ENCODE measurements at regions not wholly inside any gene's neighbourhood (a gene's known extent, or its start where the extent isn't known, plus 50 kb on each side); places are given as distances from the start of the nearest gene placed in this dataset.

DNA sequence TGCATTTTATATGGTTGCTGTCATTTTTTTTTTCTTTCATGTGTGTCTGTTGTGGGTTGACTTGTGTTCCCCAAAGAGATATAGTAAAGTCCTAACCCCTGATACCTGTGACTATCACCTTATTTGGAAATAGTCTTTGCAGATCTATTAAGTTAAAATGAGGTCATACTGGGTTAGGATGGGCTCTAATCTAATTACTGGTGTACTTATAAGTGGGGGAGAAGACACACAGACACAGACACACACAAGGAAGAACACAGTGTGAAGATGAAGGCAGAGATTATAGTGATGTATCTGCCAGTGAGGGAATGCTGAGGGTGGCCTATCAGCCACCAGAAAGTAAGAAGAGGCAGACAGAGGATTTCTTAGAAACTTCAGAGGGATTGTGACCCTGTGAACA lies 318.4 kb upstream of the ATP2B1 start:
- TF ChIP-seq, protein P1, sequence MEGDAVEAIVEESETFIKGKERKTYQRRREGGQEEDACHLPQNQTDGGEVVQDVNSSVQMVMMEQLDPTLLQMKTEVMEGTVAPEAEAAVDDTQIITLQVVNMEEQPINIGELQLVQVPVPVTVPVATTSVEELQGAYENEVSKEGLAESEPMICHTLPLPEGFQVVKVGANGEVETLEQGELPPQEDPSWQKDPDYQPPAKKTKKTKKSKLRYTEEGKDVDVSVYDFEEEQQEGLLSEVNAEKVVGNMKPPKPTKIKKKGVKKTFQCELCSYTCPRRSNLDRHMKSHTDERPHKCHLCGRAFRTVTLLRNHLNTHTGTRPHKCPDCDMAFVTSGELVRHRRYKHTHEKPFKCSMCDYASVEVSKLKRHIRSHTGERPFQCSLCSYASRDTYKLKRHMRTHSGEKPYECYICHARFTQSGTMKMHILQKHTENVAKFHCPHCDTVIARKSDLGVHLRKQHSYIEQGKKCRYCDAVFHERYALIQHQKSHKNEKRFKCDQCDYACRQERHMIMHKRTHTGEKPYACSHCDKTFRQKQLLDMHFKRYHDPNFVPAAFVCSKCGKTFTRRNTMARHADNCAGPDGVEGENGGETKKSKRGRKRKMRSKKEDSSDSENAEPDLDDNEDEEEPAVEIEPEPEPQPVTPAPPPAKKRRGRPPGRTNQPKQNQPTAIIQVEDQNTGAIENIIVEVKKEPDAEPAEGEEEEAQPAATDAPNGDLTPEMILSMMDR (IDR thresholded peaks at IDR 0.05) = no peak
- TF ChIP-seq POLR2A (IDR thresholded peaks at IDR 0.05) (no peak), POLR2AphosphoS5 (IDR thresholded peaks at IDR 0.05) (no peak), EP300 (IDR thresholded peaks at IDR 0.05) (no peak)

Measured in gastroesophageal sphincter (tissue), 3 donors.